Midbrain (tissue), 1 donor: ENCODE measurements at regions not wholly inside any gene's neighbourhood (a gene's known extent, or its start where the extent isn't known, plus 50 kb on each side); places are given as distances from the start of the nearest gene placed in this dataset.

Experiments used
- DNase-seq: peaks from one replicate; lab custom pipeline; 2025; lab: John Stamatoyannopoulos, UW

DNA sequence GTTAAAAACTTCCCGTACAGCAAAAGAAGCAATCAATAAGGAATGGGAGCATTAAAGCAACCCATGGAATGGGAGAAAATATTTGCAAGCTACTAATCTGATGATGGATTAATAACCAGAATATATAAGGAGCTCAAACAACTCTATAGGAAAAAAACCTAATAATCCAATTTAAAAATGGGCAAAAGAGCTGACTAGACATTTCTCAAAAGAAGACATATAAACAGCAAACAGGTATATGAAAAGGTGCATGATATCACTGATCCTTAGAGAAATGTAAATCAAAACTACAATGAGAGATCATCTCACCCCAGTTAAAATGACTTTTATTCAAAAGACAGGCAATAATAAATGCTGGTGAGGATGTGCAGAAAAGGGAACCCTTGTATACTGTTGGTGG lies 52.7 kb upstream of the POU1F1 start:
- DNase-seq: no peak
